ENCODE measurements at regions not wholly inside any gene's neighbourhood (a gene's known extent, or its start where the extent isn't known, plus 50 kb on each side); places are given as distances from the start of the nearest gene placed in this dataset.
A peak's percentile ranks its signal among the peaks of the same experiment; 100 is the strongest.
"Not testable (repeated sequence)": the region's sequence is repeated elsewhere in the genome, so short reads cannot be mapped to it uniquely, and the experiment has no call there.

- not testable (repeated sequence) for DNase-seq (ENCODE audit: low spot score)
Measured at GRCh38 chr3:75444634-75445033, 219.5 kb upstream of the FRG2C start.

GRCh38 chr3:75445234-75445633 is 218.9 kb upstream of the FRG2C start:
- not testable (repeated sequence) for DNase-seq (ENCODE audit: low spot score)

GRCh38 chr3:75446948-75447347 is 217.2 kb upstream of the FRG2C start:
- DNase-seq (ENCODE audit: low spot score), result not testable (repeated sequence)

- peak; percentile 40 for DNase-seq (ENCODE audit: low spot score)
Measured at GRCh38 chr3:75453328-75453727, 210.8 kb upstream of the FRG2C start.

- not testable (repeated sequence) for DNase-seq (ENCODE audit: low spot score)
Measured at GRCh38 chr3:75453839-75454238, 210.3 kb upstream of the FRG2C start.

GRCh38 chr3:75474530-75474929 is 189.6 kb upstream of the FRG2C start:
- not testable (repeated sequence) for DNase-seq (ENCODE audit: low spot score)

GRCh38 chr3:75496600-75496999 is 167.5 kb upstream of the FRG2C start:
- not testable (repeated sequence) for DNase-seq (ENCODE audit: low spot score)

- DNase-seq (ENCODE audit: low spot score), result not testable (repeated sequence)
Measured at GRCh38 chr3:75500357-75500756, 163.8 kb upstream of the FRG2C start.

- not testable (repeated sequence) for DNase-seq (ENCODE audit: low spot score)
Measured at GRCh38 chr3:75502171-75502570, 162.0 kb upstream of the FRG2C start.

- DNase-seq (ENCODE audit: low spot score), result peak; percentile 33
Measured at GRCh38 chr3:75502769-75503756, 161.1 kb upstream of the FRG2C start.

GRCh38 chr3:75506603-75507002 is 157.5 kb upstream of the FRG2C start:
- no peak for DNase-seq (ENCODE audit: low spot score)

GRCh38 chr3:75507956-75508355 is 156.2 kb upstream of the FRG2C start:
- not testable (repeated sequence) for DNase-seq (ENCODE audit: low spot score)

- not testable (repeated sequence) for DNase-seq (ENCODE audit: low spot score)
Measured at GRCh38 chr3:75527657-75528056, 136.5 kb upstream of the FRG2C start.

GRCh38 chr3:75552095-75552494 is 112.0 kb upstream of the FRG2C start:
- not testable (repeated sequence) for DNase-seq (ENCODE audit: low spot score)

- not testable (repeated sequence) for DNase-seq (ENCODE audit: low spot score)
Measured at GRCh38 chr3:75564427-75564826, 99.7 kb upstream of the FRG2C start.

GRCh38 chr3:75572303-75572702 is 91.8 kb upstream of the FRG2C start:
- not testable (repeated sequence) for DNase-seq (ENCODE audit: low spot score)

GRCh38 chr3:75579091-75579490 is 85.0 kb upstream of the FRG2C start:
- not testable (repeated sequence) for DNase-seq (ENCODE audit: low spot score)

- DNase-seq (ENCODE audit: low spot score), result not testable (repeated sequence)
Measured at GRCh38 chr3:75579536-75579935, 84.6 kb upstream of the FRG2C start.

GRCh38 chr3:75579981-75580782 is 83.9 kb upstream of the FRG2C start:
- not testable (repeated sequence) for DNase-seq (ENCODE audit: low spot score)

GRCh38 chr3:75582536-75582935 is 81.6 kb upstream of the FRG2C start:
- not testable (repeated sequence) for DNase-seq (ENCODE audit: low spot score)

GRCh38 chr3:75583116-75583515 is 81.0 kb upstream of the FRG2C start:
- DNase-seq (ENCODE audit: low spot score), result not testable (repeated sequence)

GRCh38 chr3:75587695-75588094 is 76.4 kb upstream of the FRG2C start:
- not testable (repeated sequence) for DNase-seq (ENCODE audit: low spot score)
